CD14-positive monocyte (primary cell): ENCODE measurements at regions not wholly inside any gene's neighbourhood (a gene's known extent, or its start where the extent isn't known, plus 50 kb on each side); places are given as distances from the start of the nearest gene placed in this dataset.

ENCODE experiments used
- DNase-seq, 3 donors: peaks; one replicate each; pipeline ENCODE4 v3.0.0-alpha.2; 2011 to 2022
- H2AFZ ChIP-seq: 2 replicates; pipeline ENCODE4 v1.6.0; 2012; ENCODE audit warnings: mild to moderate bottlenecking, low read depth, low read length, inconsistent platforms; ENCODE audit not compliant: insufficient read depth, poor library complexity, severe bottlenecking
- H3K27ac ChIP-seq, 2 donors: 1 replicate in 1 of 2; 2 replicates in 1 of 2; pipeline ENCODE4 v1.5.1; 2012 to 2013; ENCODE audit warnings: low read length in 2 of 2, control low read depth in 1 of 2, inconsistent platforms in 1 of 2, low read depth in 1 of 2, mild to moderate bottlenecking in 1 of 2
- H3K27me3 ChIP-seq, 2 donors: one replicate each; pipeline versions ENCODE4 v1.6.0 to v1.6.1; 2011 to 2013; ENCODE audit warnings: low read length in 2 of 2; ENCODE audit not compliant: control insufficient read depth in 2 of 2, insufficient read depth in 2 of 2
- H3K36me3 ChIP-seq, 2 donors: replicated peaks in 1 of 2; 1 replicate in 1 of 2; 2 replicates in 1 of 2; pipeline versions ENCODE4 v1.5.1 to v1.6.1; 2012 to 2013; ENCODE audit warnings: low read length in 2 of 2, control low read depth in 1 of 2, inconsistent platforms in 1 of 2, mild to moderate bottlenecking in 1 of 2; ENCODE audit not compliant: insufficient read depth in 2 of 2, control insufficient read depth in 1 of 2
- H3K4me1 ChIP-seq, 2 donors: 1 replicate in 1 of 2; 2 replicates in 1 of 2; pipeline versions ENCODE4 v1.5.1 to v1.6.1; 2012 to 2013; ENCODE audit warnings: low read length in 2 of 2, control low read depth in 1 of 2, inconsistent platforms in 1 of 2, mild to moderate bottlenecking in 1 of 2, moderate library complexity in 1 of 2; ENCODE audit not compliant: insufficient read depth in 2 of 2, control insufficient read depth in 1 of 2
- H3K4me2 ChIP-seq: replicated peaks from 2 replicates; pipeline ENCODE3; 2012; ENCODE audit warnings: low read length, moderate library complexity, mild to moderate bottlenecking; ENCODE audit not compliant: poor library complexity, severe bottlenecking; ENCODE audit errors: extremely low read depth
- H3K4me3 ChIP-seq, 3 experiments: fragments of 200-600 bp in 1 of 3; sonication (generic) in 1 of 3; replicated peaks in 1 of 3; 1 replicate in 2 of 3; 2 replicates in 1 of 3; pipeline ENCODE4 v1.5.1; 2011 to 2013; ENCODE audit warnings: low read length in 3 of 3, mild to moderate bottlenecking in 3 of 3, control low read depth in 2 of 3, low read depth in 2 of 3, inconsistent platforms in 1 of 3, moderate library complexity in 1 of 3
- H3K79me2 ChIP-seq: 2 replicates; pipeline ENCODE4 v1.6.0; 2012; ENCODE audit warnings: mild to moderate bottlenecking, control low read depth, inconsistent platforms, low read length, moderate library complexity; ENCODE audit not compliant: insufficient read depth
- H3K9ac ChIP-seq: 2 replicates; pipeline ENCODE4 v1.6.0; 2017; ENCODE audit warnings: low read length, mild to moderate bottlenecking; ENCODE audit not compliant: insufficient read depth, poor library complexity, severe bottlenecking
- H3K9me3 ChIP-seq, 2 donors: replicated peaks in 1 of 2; 1 replicate in 1 of 2; 2 replicates in 1 of 2; pipeline versions ENCODE4 v1.5.1 to v1.6.1; 2012 to 2013; ENCODE audit warnings: low read length in 2 of 2, control low read depth in 1 of 2; ENCODE audit not compliant: control insufficient read depth in 1 of 2, insufficient read depth in 1 of 2
- H4K20me1 ChIP-seq: 2 replicates; pipeline ENCODE4 v1.6.0; 2012; ENCODE audit warnings: mild to moderate bottlenecking, low read length, control low read depth, moderate library complexity; ENCODE audit not compliant: insufficient read depth
- H3K27ac Mint-ChIP-seq, 7 donors: one replicate each; pipeline ENCODE4 v1.8.0; 2020; ENCODE audit warnings: mild to moderate bottlenecking in 7 of 7, mixed read lengths in 7 of 7, moderate library complexity in 6 of 7, inconsistent platforms in 2 of 7
- H3K27me3 Mint-ChIP-seq, 3 donors: one replicate each; pipeline ENCODE4 v1.8.0; 2021 to 2022; ENCODE audit warnings: low read depth in 3 of 3, mild to moderate bottlenecking in 3 of 3, mixed read lengths in 3 of 3, moderate library complexity in 3 of 3, inconsistent platforms in 1 of 3
- H3K36me3 Mint-ChIP-seq, 2 donors: one replicate each; pipeline ENCODE4 v1.8.0; 2020; ENCODE audit warnings: mixed read lengths in 2 of 2, inconsistent platforms in 1 of 2, mild to moderate bottlenecking in 1 of 2
- H3K4me1 Mint-ChIP-seq: one replicate; pipeline ENCODE4 v1.8.0; 2020; ENCODE audit warnings: mild to moderate bottlenecking, mixed read lengths
- H3K4me3 Mint-ChIP-seq, 2 donors: one replicate each; pipeline ENCODE4 v1.8.0; 2020; ENCODE audit warnings: mild to moderate bottlenecking in 2 of 2, mixed read lengths in 2 of 2, moderate library complexity in 1 of 2
- H3K9me3 Mint-ChIP-seq, 7 donors: one replicate each; pipeline ENCODE4 v1.8.0; 2020 to 2022; ENCODE audit warnings: mixed read lengths in 7 of 7, mild to moderate bottlenecking in 6 of 7, moderate library complexity in 6 of 7, inconsistent platforms in 2 of 7
- WGBS: methylation state at CpG from one replicate; pipeline ENCODE4 v1.1.5; 2013; ENCODE audit warnings: missing lambda C conversion rate; ENCODE audit not compliant: insufficient coverage; 5-methylcytosine and 5-hydroxymethylcytosine counted together
- intact Hi-C, 2 donors: fragments of 100-400 bp; cut with micrococcal nuclease; formaldehyde crosslinking; loops; one replicate each; pipeline versions ENCODE4 v1.15.0 to v1.15.1; 2023
- TF ChIP-seq, protein P1 (sequence below): fragments of 200-600 bp; IDR thresholded peaks from one replicate; pipeline ENCODE4 v1.8.0; 2022; ENCODE audit warnings: antibody characterized with exemption, mild to moderate bottlenecking

DNA sequence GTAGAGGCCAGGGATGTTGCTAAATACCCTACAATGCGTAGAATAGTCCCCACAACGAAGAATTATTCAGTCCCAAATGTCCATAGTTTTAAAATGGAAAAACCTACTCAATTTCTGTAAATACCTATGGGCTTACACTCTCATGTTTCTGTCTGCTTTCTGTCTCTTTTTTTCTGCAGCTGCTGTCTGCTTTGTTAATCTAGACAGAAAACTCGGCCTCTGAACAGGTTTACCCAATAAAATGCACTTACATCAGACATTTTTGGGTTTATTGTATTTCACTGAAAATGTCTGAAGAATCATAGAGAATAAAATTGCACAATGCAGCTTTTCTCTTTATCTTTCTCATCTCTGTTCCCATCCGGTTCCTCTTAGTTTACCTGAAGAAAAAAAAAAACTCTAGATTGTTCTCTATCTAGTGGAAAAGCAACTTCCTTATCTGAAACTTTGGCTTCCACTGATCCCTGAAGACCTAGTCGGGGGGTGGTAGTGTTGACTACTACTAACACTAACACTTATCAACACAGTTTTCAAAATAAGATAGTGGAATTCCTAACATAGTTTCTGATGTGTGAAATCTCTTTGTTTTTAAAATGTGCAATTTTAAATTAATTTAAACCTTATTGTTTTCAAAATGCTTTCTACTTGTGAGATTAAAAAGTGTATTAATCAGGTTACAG, 76.9 kb upstream of the CCDC190 start:
- TF ChIP-seq, protein P1, sequence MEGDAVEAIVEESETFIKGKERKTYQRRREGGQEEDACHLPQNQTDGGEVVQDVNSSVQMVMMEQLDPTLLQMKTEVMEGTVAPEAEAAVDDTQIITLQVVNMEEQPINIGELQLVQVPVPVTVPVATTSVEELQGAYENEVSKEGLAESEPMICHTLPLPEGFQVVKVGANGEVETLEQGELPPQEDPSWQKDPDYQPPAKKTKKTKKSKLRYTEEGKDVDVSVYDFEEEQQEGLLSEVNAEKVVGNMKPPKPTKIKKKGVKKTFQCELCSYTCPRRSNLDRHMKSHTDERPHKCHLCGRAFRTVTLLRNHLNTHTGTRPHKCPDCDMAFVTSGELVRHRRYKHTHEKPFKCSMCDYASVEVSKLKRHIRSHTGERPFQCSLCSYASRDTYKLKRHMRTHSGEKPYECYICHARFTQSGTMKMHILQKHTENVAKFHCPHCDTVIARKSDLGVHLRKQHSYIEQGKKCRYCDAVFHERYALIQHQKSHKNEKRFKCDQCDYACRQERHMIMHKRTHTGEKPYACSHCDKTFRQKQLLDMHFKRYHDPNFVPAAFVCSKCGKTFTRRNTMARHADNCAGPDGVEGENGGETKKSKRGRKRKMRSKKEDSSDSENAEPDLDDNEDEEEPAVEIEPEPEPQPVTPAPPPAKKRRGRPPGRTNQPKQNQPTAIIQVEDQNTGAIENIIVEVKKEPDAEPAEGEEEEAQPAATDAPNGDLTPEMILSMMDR: no peak
- no peaks in the 10 kb centered on the region for H3K9me3 Mint-ChIP-seq
- no peak for DNase-seq
- H3K9ac ChIP-seq: no peak overlapping the region
- H3K4me3 Mint-ChIP-seq: no peak overlapping the region
- no peaks in the 10 kb centered on the region for H3K36me3 Mint-ChIP-seq
- peaks cover 8 to 32% (median 28%) of the 10 kb centered on the region in 3 donors for H3K27me3 Mint-ChIP-seq
- no CpG with 5 or more reads among the region's 5 CpGs for WGBS
- H3K27ac ChIP-seq: no peak overlapping the region
- no peak overlapping the region for H2AFZ ChIP-seq
- no peaks in the 10 kb centered on the region for H3K9me3 ChIP-seq
- H3K79me2 ChIP-seq: no peaks in the 10 kb centered on the region
- peaks cover 5% of the 10 kb centered on the region for H3K4me1 Mint-ChIP-seq
- H3K4me3 ChIP-seq: no peak overlapping the region
- H3K27me3 ChIP-seq: peaks cover 15 to 25% of the 10 kb centered on the region in 2 donors
- no peak overlapping the region for H3K4me2 ChIP-seq
- H3K36me3 ChIP-seq: no peaks in the 10 kb centered on the region
- peaks cover 3 to 4% of the 10 kb centered on the region in 2 donors for H3K4me1 ChIP-seq
- intact Hi-C loops: no loop called here
- H3K27ac Mint-ChIP-seq: no peak overlapping the region
- no peaks in the 10 kb centered on the region for H4K20me1 ChIP-seq

DNA sequence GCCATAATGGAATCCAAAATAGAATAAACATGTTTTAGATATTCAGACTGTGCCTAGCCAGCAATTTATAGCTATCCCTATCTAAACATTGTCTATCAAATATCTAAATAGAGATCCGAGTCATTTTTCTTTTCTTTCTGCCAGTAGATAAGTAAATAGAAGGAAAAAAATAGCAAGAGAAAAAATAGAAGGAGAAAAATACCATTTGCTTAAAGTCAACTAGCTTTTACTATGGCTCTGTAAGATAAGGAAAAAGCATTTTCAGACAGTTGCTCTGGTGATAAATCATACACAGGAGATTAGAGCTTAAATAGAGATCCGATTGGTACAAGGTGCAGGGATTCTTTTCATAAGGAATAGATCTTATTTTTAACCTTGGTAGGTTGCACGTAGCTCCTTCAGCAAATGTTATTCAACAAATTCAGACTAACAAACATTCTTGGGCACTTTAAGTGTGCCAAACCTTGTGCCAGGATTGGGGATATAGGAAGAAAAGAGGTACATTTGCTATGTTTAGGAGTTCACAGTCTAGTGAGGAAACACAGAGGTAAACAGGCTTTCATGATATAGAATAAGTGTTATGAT, 70.1 kb upstream of the CCDC190 start:
- H3K9ac ChIP-seq: no peak overlapping the region

More for the DNA sequence above, 70.1 kb upstream of the CCDC190 start:
- no peak overlapping the region for H3K4me3 ChIP-seq
- WGBS: no CpG with 5 or more reads among the region's 3 CpGs
- no peak for DNase-seq
- no peak overlapping the region for H3K27ac ChIP-seq
- H3K4me3 Mint-ChIP-seq: no peak overlapping the region
- no peaks in the 10 kb centered on the region for H4K20me1 ChIP-seq
- H3K36me3 ChIP-seq: no peaks in the 10 kb centered on the region
- TF ChIP-seq, protein P1: no peak
- H3K36me3 Mint-ChIP-seq: no peaks in the 10 kb centered on the region
- no peaks in the 10 kb centered on the region for H3K9me3 ChIP-seq
- peaks cover 17 to 39% (median 21%) of the 10 kb centered on the region in 3 donors for H3K27me3 Mint-ChIP-seq
- no peak overlapping the region for H3K4me2 ChIP-seq
- intact Hi-C loops: no loop called here
- no peaks in the 10 kb centered on the region for H3K79me2 ChIP-seq
- no peaks in the 10 kb centered on the region for H3K9me3 Mint-ChIP-seq
- H3K4me1 ChIP-seq: peaks cover 17 to 20% of the 10 kb centered on the region in 2 donors
- H3K4me1 Mint-ChIP-seq: peaks cover 20% of the 10 kb centered on the region
- peaks cover 21 to 33% of the 10 kb centered on the region in 2 donors for H3K27me3 ChIP-seq
- no peak overlapping the region for H3K27ac Mint-ChIP-seq
- H2AFZ ChIP-seq: no peak overlapping the region
